ENCODE measurements at regions not wholly inside any gene's neighbourhood (a gene's known extent, or its start where the extent isn't known, plus 50 kb on each side); places are given as distances from the start of the nearest gene placed in this dataset.

DNA sequence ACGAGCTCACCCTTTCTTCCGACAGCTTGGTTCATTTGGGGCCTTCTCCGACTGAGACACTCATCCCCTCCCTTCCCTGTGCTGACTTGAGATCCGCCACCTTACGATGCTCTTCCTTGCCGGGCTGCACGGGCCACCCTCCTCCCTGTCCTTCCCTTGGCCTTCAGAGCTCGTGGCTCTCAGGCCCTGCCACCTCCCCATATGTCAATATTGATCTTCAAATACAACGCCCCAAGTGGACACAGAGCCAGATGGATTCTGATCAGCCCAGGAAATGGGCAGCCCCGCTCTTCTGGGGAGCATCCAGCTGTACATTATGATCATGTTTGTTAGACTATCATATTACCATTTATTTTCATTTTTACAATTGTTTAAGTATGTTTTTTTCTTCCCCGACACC lies 812.8 kb downstream of the TBC1D22A start:
- no peak for DNase-seq

DNA sequence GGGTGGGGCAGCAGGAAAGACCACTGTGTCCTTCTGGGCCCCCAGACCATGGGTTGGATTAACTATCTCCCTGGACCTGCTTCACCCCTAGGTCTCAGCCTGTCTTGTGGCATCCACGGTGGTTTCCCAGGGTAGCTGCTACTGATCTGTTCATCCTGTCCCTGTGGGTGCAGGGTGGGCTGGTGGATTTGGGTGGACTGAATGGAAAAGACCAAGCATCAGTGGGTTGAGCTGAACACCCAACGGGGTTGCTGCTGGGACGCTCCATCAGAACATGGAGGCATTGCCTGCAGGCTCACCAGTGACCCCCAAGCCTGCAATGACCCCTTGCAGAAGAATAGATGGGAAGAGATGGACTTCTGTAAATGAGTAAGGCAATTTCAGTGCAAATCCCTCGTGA lies 812.1 kb downstream of the TBC1D22A start:
- no peak for DNase-seq

DNA sequence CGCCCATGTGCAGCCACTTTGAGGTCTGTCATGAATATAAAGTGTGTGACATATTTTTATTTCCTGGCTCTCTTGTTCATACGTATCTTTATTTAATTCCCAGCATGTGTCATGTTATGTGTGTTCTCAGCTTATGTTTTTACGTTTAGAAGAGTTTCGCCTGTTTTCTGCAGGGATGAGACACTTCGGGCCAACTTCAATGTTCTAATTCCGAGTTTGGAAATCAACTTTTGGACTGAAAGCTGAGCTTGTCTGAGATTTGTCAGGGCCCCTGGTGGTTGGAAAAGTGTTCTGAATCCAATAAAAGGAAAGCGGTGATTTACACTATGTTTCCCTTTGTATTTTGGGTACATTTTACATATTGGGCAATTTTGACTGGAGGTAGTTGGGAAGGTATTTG lies 810.7 kb downstream of the TBC1D22A start:
- no peak for DNase-seq

GRCh38 chr22:47572443-47572842 lies 810.0 kb downstream of the TBC1D22A start:
- no peak for DNase-seq

GRCh38 chr22:47571616-47572015 lies 809.2 kb downstream of the TBC1D22A start:
- DNase-seq = no peak

DNA sequence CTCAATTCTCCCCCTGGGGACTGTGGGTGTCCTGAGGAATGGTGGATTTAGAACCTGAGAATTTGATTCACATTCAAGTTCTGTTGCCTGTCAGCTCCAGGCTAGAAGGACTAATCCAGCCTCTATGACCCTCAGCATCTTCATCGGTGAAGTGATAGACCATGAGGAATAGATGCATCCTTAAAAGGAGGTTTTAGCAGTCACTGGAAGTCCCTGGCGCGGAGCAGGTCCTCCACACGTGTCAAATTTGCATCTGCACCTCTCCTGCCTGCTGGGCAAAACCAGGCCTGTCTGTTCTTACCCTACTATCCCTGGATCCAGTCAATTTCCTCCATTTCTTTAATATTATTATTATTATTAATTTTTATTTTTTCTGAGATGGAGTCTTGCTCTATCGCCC lies 808.4 kb downstream of the TBC1D22A start:
- no peak for DNase-seq

GRCh38 chr22:47570300-47570685 lies 807.8 kb downstream of the TBC1D22A start:
- DNase-seq = no peak

DNA sequence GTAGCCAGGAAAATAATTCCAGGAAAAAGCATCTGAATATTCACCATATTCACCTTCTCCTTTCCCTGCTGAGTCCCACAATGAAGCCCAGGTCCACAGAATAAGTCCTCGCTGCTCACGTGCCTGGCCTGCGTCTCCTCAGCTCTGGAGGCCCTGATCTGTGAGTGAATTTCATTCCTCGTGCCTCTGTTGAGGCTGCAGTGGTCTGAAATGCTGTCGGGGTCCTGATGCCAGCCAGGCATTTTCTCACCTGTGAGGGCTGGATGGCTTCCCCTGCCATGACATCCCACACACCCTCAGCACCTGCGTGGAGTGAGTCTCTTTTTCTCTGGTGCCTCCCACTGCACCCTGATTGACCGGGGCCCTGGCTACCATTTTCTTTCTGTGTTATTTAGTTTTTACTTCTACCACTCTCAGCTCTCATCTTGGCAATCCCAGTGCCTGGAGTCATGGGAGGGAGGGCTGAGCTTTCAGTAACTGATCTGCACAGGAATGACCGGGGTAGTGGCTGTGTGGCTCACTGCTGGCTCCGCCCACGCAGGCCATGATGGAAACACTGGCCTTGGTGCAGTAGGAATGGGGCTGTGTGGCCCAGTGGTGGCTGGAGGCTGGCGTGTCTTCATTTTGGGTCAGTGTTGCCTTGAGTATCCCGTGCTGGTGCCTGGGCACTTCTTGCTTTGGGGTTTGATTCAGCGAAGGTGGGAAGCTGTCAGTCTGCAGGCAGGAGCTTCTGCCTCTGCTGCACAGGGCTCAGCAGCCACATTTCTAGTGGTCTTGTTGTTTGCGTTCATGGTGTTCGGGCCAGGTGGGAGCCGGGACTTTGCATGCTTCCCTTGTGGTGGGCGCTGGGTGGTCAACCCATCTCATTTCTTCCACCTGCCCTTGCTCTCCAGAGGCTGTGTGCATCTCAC lies 807.2 kb downstream of the TBC1D22A start:
- no peak for DNase-seq

- DNase-seq = no peak
Measured at GRCh38 chr22:47568700-47569099, 806.2 kb downstream of the TBC1D22A start.

GRCh38 chr22:47567126-47568090 lies 805.0 kb downstream of the TBC1D22A start:
- DNase-seq = no peak

GRCh38 chr22:47566491-47566890 lies 804.0 kb downstream of the TBC1D22A start:
- DNase-seq = no peak

DNA sequence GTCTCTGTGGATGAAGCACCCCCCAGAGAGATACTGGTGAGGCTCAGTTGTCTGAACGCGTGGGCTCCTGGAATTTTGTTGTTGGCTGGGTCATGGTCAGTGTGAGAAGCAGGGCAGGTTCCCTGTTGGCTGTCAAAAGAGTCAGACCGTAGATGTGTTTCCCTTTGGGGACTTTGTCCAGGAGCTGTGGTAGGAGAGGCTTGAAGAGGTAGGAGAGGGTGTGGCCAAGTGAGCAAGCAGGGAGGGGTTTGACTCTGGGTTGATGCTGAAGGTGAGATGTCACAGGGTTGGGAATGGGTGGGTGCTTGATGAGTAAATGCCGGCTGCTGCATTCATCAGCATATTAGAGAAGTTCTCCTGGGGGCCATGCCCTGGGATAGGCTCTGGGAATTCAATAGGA lies 803.2 kb downstream of the TBC1D22A start:
- DNase-seq = no peak

- no peak for DNase-seq
Measured at GRCh38 chr22:47564651-47565434, 802.4 kb downstream of the TBC1D22A start.

- DNase-seq = no peak
Measured at GRCh38 chr22:47564158-47564450, 801.7 kb downstream of the TBC1D22A start.

DNA sequence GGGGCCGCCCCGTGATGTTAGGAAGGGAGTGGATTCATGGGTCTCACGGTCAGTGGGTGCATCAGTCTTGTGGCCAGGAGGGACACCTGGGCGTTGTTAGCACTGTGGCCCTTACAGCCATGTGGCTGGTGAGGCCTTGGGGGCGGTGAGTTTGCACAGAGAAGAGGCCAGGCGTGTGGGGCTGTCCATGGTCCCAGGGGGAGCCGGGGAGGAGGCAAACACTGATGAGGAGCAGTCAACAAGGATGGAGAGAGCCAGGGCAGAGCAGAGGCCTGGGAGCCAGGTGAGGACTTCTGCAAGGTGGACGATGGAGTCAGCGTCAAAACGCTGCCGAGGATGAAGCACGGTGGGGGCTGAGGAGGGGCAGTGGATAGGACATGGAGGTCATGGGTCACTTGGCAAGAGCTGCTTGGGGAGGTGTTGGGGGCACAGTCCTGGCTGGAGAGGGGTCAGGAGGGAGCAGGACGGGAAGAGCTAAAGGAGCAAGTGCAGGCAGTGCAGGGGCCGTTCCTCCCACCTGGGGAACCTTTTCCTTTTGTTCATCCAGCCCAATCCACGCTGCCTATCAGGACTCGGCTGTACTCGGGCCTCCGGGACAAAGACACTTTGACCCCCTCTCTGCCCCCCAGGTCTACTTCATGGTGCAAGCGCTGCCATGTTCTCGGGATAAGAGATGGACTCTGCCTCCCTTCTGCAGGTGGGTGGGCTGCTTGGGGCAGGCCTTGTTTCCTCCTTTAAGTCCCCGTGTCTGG lies 801.1 kb downstream of the TBC1D22A start:
- DNase-seq = no peak

DNA sequence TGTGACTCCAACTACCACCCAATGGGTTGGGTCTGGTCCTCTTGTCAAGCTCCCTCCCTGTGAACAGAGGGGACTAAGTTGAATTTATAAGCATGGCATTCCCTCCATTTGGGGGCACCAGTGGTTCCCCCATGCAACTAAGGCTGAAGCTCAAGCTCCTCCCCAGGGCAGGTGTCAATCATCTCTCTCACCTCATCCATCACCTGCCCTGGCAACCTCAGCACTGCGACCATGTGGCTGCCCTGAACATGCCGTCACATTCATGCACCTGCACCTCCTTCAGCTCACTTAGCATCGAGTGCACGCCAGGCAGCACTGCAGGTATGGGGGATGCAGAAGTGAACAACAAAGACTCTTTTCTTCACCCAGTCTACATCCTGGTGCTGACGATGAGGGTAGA lies 799.3 kb downstream of the TBC1D22A start:
- DNase-seq = no peak

GRCh38 chr22:47561115-47561675 lies 798.7 kb downstream of the TBC1D22A start:
- no peak for DNase-seq

DNA sequence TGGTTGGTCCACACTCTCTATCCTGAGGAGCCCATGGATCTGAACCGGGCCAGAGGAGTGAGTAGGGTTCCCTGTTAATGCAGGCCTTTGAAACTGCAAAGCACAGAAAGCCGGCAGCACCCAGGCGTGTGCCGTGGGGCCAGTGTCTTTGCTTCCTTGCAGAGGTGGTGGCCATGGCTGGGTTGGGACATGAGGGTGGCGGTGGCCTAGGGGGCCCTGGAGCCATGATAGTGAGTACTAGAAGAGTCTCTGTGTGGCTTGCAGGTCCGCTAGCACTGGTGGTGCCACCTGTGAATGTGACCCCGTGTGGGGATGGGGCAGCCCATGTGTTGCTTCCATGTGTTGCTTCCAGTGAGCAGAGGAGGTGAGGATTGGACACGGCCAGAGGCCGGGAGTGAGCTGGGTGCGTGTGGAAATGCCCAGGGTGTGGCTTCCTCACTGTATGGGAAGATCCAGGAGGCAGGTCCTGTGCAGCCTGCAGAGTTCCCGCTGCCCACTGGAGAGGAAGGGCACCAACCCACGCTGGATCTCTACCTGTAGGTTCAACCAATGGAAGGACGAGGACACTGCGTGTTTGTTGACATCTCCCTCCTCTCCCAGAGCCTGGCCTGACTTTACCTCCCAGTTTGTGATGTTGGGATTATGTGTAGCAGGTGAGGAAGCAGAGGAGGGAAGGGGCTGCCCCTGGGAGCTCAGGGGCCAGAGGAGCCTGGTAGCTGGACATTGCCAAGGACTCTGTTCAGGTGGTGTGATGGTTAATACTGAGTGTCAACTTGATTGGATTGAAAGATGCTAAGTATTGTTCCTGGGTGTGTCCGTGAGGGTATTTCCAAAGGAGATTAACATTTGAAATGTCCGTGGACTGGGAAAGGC lies 796.6 kb downstream of the TBC1D22A start:
- no peak for DNase-seq

DNA sequence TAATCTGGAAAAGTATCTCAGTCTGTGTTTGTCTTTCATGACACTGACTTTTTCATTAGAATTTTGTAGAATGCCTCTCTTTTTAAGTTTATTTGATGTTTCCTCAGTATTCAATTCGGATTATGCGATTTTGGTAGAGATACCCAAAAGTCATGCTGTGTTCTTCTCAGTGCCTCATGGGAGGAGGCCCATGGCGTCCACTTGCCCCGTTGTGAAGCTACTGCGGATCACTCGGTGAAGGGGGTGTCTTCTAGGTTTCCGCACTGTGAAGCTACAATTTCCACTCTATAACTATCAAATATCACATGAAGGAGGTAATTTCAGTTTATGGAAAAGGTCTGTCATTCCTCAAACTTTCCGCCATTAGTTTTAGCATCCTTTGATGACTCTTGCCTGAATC lies 794.0 kb downstream of the TBC1D22A start:
- DNase-seq = no peak

DNA sequence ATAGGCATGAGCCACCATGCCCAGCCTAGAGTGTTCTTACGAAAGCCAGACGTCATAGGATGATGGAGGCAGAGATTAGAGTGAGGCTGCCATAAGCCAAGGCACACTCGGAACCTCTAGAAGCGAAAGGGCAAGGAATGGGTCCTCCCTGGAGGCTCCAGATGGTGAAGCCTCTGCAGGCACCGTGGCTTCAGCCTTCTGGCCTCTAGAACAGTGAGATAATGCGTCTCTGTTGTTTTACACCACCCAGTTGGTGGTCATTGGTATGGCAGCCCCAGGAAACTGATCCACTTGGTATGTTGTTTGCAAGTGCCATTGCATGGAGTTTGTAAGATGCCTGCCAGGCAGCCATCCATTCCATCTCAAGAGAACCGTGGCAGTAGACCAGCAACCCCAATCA lies 791.0 kb downstream of the TBC1D22A start:
- no peak for DNase-seq
